Hepatocyte (in vitro differentiated cells): ENCODE measurements at regions not wholly inside any gene's neighbourhood (a gene's known extent, or its start where the extent isn't known, plus 50 kb on each side); places are given as distances from the start of the nearest gene placed in this dataset.

Experiments used
- DNase-seq: peaks from one replicate; pipeline ENCODE4 v3.0.0-alpha.2; 2016; ENCODE audit warnings: low spot score
- H2AFZ ChIP-seq: fragments of 200-600 bp; sonication (generic); 2 replicates; pipeline ENCODE4 v1.6.0; 2016; ENCODE audit warnings: antibody characterized with exemption, mild to moderate bottlenecking
- H3K27ac ChIP-seq: fragments of 200-600 bp; sonication (generic); 2 replicates; pipeline ENCODE4 v1.5.1; 2016; ENCODE audit warnings: mild to moderate bottlenecking
- H3K27me3 ChIP-seq: fragments of 200-600 bp; sonication (generic); 2 replicates; pipeline ENCODE4 v1.6.1; 2016
- H3K36me3 ChIP-seq: fragments of 200-600 bp; sonication (generic); replicated peaks from 2 replicates; pipeline ENCODE4 v1.5.1; 2016; ENCODE audit warnings: low read depth; ENCODE audit not compliant: insufficient read depth
- H3K4me1 ChIP-seq: fragments of 200-600 bp; sonication (generic); 2 replicates; pipeline ENCODE4 v1.5.1; 2016; ENCODE audit warnings: mild to moderate bottlenecking, moderate library complexity; ENCODE audit not compliant: insufficient read depth
- H3K4me2 ChIP-seq: fragments of 200-600 bp; sonication (generic); 2 replicates; pipeline ENCODE4 v1.6.0; 2016
- H3K4me3 ChIP-seq: fragments of 200-600 bp; sonication (generic); 2 replicates; pipeline ENCODE4 v1.5.1; 2016; ENCODE audit warnings: mild to moderate bottlenecking
- H3K79me2 ChIP-seq: fragments of 200-600 bp; sonication (generic); 2 replicates; pipeline ENCODE4 v1.6.0; 2017; ENCODE audit warnings: mild to moderate bottlenecking
- H3K9me2 ChIP-seq: fragments of 200-600 bp; sonication (generic); replicated peaks from 2 replicates; pipeline ENCODE4 v1.6.0; 2017; ENCODE audit warnings: mild to moderate bottlenecking; ENCODE audit not compliant: insufficient read depth
- H3K9me3 ChIP-seq: fragments of 200-600 bp; sonication (generic); 2 replicates; pipeline ENCODE4 v1.5.1; 2016; ENCODE audit warnings: low read depth, mild to moderate bottlenecking
- H4K20me1 ChIP-seq: fragments of 200-600 bp; sonication (generic); 2 replicates; pipeline ENCODE4 v1.6.0; 2016; ENCODE audit warnings: mild to moderate bottlenecking; ENCODE audit not compliant: insufficient read depth, poor library complexity, severe bottlenecking
- EZH2 ChIP-seq: fragments of 200-600 bp; sonication (generic); IDR thresholded peaks from 2 replicates; pipeline ENCODE4 v1.6.1; 2016; ENCODE audit warnings: antibody characterized with exemption, mild to moderate bottlenecking, borderline replicate concordance
- EZH2phosphoT487 ChIP-seq: fragments of 200-600 bp; sonication (generic); IDR thresholded peaks from one replicate; pipeline ENCODE4 v1.6.1; 2018; ENCODE audit warnings: antibody characterized with exemption, mild to moderate bottlenecking, low read depth, moderate library complexity; ENCODE audit not compliant: unreplicated experiment, severe bottlenecking
- WGBS: methylation state at CpG from one replicate; pipeline ENCODE4 v1.1.6; 2016; ENCODE audit warnings: low lambda C conversion rate; ENCODE audit errors: missing lambda C conversion rate; 5-methylcytosine and 5-hydroxymethylcytosine counted together
- TF ChIP-seq, protein P1 (sequence below): fragments of 200-600 bp; sonication (generic); IDR thresholded peaks from 2 replicates; pipeline ENCODE4 v1.5.1; 2016; ENCODE audit warnings: antibody characterized with exemption, mild to moderate bottlenecking; ENCODE audit not compliant: poor library complexity

DNA sequence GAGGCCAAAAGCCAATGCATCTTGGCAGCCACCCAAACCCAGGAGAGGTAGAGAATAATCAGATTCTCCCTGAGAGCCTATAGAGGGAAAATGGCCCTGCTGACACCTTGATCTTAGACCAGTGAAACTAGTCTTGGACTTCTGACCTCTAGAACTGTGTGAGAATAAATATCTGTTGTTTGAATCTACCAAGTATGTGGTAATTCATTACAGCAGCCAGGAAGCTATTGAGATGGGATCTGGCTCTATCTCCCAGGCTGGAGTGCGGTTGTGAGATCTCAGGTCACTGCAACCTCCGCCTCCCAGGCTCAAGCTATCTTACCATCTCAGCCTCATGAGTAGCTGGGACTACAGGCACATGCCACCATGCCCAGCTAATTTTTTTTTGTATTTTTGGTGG lies 567.2 kb downstream of the MBD2 start:
- Histone ChIP-seq H3K4me2 (no peak overlapping the region), H3K36me3 (no peaks in the 10 kb centered on the region), H2AFZ (no peak overlapping the region), H3K79me2 (no peaks in the 10 kb centered on the region), H3K27me3 (no peaks in the 10 kb centered on the region), H4K20me1 (no peaks in the 10 kb centered on the region), H3K9me3 (no peaks in the 10 kb centered on the region), H3K27ac (no peak overlapping the region), H3K9me2 (no peaks in the 10 kb centered on the region), H3K4me1 (no peaks in the 10 kb centered on the region), H3K4me3 (no peak overlapping the region)
- no peak for DNase-seq
- 60% methylated on average over 2 of the region's 2 CpGs for WGBS
- TF ChIP-seq, protein P1, sequence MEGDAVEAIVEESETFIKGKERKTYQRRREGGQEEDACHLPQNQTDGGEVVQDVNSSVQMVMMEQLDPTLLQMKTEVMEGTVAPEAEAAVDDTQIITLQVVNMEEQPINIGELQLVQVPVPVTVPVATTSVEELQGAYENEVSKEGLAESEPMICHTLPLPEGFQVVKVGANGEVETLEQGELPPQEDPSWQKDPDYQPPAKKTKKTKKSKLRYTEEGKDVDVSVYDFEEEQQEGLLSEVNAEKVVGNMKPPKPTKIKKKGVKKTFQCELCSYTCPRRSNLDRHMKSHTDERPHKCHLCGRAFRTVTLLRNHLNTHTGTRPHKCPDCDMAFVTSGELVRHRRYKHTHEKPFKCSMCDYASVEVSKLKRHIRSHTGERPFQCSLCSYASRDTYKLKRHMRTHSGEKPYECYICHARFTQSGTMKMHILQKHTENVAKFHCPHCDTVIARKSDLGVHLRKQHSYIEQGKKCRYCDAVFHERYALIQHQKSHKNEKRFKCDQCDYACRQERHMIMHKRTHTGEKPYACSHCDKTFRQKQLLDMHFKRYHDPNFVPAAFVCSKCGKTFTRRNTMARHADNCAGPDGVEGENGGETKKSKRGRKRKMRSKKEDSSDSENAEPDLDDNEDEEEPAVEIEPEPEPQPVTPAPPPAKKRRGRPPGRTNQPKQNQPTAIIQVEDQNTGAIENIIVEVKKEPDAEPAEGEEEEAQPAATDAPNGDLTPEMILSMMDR, result no peak
- TF ChIP-seq EZH2 (no peak), EZH2phosphoT487 (no peak)

DNA sequence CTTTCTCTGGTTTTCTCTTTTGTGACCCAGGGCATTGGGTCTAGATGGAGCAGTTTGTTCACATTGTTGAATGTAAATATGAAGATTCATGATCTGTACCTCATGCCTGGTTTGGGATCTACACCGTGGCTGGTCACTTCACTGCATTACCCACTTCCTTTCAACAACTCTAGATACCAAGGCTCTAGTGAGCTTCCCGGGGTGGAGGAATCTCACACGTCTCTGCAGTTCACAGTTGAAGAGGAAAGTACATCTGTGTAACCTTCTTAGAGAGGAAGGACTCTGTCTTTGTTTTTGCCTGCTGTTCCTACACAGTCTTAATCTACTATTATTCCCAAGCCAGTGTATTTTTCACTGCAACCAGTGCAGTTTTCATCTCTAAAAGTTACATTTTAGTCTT lies 574.8 kb downstream of the MBD2 start:
- no peak overlapping the region for H3K27ac ChIP-seq
- no peaks in the 10 kb centered on the region for H3K27me3 ChIP-seq
- no peaks in the 10 kb centered on the region for H3K9me3 ChIP-seq
- no peak overlapping the region for H3K4me2 ChIP-seq
- WGBS, result 47% methylated on average over 3 of the region's 3 CpGs
- no peak overlapping the region for H2AFZ ChIP-seq
- TF ChIP-seq, protein P1, result no peak
- TF ChIP-seq EZH2 (no peak), EZH2phosphoT487 (no peak)
- no peaks in the 10 kb centered on the region for H3K9me2 ChIP-seq
- H3K36me3 ChIP-seq, result no peaks in the 10 kb centered on the region
- no peaks in the 10 kb centered on the region for H3K79me2 ChIP-seq
- no peak for DNase-seq
- H3K4me1 ChIP-seq, result no peaks in the 10 kb centered on the region
- H4K20me1 ChIP-seq, result no peaks in the 10 kb centered on the region
- no peak overlapping the region for H3K4me3 ChIP-seq

DNA sequence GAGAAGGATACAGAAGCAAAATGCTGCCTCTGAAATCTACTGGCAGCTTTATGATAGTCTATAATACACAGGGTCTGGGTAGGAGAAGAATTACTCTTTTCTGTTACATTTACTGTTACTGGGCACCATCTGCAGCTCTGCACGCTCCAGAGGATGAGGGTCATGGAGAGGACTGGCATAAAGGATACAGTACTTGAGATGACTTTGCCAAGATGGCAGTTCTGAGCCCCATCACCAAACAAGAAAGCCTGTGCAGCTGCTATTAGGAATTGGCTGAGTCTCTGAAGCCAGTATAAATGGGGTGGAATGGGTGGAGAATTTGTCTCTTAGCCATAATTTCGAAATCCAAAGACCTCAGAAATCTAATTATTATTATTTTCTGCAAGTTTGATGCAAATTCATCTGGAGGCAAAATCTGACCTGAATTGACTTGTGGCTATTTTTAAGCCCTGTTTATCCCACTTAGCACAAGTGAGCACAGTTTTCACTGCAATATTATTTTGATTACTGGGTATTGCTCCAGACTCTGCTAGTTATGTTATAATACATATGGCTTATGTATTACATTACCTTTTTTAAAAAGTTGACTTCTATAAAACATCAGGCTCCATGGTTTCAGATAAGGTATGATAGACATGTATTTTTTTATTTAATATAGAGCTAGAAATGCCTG lies 579.5 kb downstream of the MBD2 start:
- no peaks in the 10 kb centered on the region for H3K9me3 ChIP-seq
- no peaks in the 10 kb centered on the region for H3K9me2 ChIP-seq
- H4K20me1 ChIP-seq, result no peaks in the 10 kb centered on the region
- TF ChIP-seq, protein P1, result no peak
- TF ChIP-seq EZH2phosphoT487 (no peak), EZH2 (no peak)
- H3K36me3 ChIP-seq, result no peaks in the 10 kb centered on the region
- 77% methylated on average over 2 of the region's 2 CpGs for WGBS
- no peaks in the 10 kb centered on the region for H3K4me1 ChIP-seq
- no peak overlapping the region for H3K27ac ChIP-seq
- no peak overlapping the region for H3K4me3 ChIP-seq
- no peak overlapping the region for H3K4me2 ChIP-seq
- no peaks in the 10 kb centered on the region for H3K79me2 ChIP-seq
- no peaks in the 10 kb centered on the region for H3K27me3 ChIP-seq
- no peak overlapping the region for H2AFZ ChIP-seq
- no peak for DNase-seq
